GM19452 (cell line): ENCODE measurements at regions not wholly inside any gene's neighbourhood (a gene's known extent, or its start where the extent isn't known, plus 50 kb on each side); places are given as distances from the start of the nearest gene placed in this dataset.

ENCODE experiments used
- ATAC-seq: cut with Tn5 transposase; IDR thresholded peaks from one replicate; pipeline ENCODE4 v1.9.1; 2021; ENCODE audit not compliant: unreplicated experiment

DNA sequence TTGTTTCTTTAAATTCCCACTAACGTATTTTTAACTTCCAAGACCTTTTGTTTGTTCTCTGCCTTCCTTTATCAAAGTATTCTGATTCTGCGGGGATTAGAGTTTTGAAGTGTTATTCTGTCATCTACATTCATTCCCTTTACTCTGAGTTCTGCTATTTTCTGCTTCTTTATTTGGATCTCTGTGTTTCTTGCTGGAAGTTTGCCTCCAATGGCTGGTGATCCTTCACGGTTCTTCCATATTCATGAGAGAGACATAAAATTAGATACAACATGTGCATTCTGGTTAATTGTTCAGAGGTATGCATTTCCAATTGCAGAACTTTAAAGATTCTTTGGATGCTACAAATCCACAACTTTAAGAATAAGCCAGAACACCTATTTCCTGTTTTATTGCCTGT lies 244.7 kb upstream of the ADARB2 start:
- no peak for ATAC-seq

DNA sequence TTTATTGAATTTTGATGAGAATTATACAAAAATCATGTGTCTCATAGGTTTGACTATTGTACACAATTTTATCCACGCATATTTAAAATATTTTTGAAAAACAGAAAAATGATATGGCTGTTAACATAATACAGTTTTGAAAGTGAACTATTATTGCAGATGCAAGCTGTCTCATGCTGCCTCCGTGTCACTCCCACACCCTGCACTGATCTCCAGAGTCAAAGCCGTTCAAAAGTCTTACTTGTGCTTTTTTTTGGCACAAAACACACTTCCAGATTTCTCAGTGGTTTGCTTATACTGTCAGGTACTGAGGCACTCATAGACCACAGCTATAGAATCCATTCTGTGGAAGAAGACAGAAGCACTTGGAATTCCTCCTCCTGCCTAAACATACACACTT lies 243.1 kb upstream of the ADARB2 start:
- ATAC-seq, result no peak

DNA sequence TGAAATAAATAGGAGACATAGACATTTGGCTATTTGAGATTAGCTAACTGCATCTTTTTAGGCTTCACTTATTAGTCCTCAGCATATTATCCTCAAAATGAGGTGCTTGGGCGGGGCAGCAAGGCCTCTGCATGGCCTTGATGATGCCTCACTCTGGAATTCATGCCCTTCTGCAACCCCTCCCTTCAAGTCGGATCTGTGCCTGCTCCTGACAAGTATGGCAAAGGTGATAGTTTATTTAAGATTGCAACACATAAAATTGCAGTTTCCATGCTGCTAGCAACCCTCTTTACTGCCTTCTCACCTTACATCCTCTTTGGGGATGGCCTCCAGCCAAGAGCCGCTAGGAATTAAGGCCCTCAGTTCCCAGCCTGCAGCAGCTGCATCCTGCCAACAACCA lies 241.3 kb upstream of the ADARB2 start:
- ATAC-seq, result no peak

DNA sequence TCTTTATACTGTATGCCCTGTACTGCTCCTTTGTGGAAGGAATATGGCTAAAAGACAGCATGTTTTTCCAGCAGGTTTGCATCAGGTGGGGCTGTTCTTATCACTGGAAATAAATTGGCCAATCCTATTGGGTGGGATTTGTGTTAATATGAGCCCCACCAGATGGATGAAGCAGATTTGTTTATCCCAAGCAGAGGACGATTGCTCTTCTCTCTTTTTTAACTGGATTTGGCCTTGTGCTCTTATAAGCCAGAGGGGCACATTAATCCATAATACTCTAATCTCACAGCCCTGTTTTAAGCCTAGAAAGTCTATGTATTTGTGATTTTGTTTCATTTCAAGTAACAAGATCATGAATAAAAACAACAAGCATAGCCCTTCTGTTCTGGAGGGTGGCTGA lies 240.1 kb upstream of the ADARB2 start:
- no peak for ATAC-seq

DNA sequence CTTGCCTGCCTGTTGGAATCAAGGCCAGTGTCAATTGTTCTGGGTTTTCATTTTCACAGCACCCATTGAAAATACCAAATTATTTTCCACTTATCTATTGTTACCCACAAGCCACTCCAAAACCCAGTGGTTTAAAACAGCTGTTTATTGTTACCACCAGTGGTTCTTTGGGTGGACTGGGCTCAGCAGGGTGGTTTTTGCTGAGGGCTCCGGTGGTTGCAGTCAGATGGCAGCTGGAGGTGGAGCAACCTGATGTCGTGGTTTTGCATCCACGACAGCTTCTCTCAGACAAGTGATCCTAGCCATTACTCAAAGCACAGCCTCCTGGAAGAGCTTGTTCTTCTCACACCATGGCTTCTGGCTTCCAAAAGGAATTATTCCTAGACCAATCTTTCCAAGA lies 235.1 kb upstream of the ADARB2 start:
- no peak for ATAC-seq

DNA sequence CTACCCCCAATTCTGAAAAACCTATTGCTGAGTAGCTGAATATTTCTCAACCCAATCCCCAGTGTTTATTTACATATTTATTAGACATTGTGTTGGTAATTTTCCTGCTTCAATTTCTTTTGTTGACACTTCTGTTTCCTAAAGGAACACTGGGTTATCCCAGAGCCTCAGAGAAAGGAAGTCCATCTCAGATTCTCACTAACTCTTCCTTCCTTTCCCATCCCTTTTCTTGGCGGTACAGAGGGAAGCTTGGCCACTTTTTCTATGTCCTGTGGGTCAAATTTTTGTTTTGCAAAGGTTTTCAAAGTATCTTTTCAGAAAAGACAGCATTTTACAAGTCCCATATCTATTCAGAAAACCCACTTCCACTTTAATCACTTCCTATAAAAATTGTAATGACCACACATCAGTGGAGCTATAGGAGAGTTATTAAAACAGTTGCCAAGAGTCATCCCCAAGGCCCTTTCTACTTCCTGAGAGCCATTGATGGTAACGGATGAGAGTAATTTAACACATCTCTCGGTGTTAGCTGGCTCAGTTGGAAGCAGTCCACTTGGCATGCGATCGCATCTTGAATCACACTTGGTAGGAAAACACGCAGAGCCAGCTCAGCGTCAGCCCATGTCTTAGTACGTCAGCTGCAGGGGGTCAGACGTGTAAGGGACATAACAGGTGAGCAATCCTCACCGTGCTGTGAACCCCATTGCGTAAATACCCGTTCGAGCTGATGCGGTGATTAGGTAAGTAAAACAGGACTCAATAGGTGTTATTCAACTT lies 231.1 kb upstream of the ADARB2 start:
- no peak for ATAC-seq

DNA sequence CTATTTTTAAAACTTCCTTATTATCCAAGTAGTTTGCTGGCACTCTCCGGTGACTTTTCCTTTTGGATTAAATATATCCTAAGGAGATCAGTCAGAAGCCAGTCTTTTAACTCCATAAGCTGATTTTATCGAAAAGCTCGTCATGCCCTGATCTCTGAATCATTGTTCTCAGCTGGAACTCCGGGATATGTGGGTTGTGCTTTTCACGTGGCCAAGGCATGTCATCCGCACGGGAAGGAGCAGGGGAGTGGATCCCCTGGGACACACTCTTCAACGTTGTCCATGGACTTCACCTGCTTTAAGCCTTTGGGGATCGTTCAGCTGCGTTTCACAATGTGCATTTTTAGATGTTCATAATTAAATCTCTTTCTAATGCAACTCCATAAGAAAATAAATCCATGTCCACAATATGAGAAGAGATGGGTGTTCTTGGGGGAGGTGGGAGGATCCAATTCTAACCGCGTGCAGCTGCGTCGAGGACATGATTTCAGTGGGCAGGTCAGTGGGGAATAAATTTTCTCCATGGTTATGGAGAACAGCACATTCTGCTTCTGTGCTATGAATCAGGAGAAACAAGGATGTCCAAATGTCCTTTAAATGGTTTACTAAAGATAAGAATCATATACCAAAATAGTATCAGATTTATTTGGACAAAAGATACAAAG lies 229.5 kb upstream of the ADARB2 start:
- no peak for ATAC-seq

DNA sequence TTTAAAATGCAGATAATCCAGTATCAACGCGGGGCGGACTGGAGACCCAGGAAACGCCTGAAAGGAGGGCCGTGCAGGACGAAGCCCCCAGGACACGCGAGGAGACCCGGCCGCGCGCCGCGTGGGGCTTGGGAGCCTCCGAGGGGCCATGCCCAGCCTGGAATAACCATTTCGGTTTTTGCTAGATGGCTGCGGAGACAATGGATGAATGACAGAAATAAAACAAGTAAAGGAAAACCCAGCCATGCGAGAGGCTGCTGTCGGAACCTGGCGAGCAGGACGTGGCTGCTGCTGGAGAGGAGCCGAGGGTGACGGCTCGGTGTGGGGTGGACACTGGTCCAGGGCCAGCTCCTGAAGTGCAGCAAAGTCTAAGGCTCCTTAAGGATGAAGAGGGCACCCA lies 227.2 kb upstream of the ADARB2 start:
- ATAC-seq, result no peak

DNA sequence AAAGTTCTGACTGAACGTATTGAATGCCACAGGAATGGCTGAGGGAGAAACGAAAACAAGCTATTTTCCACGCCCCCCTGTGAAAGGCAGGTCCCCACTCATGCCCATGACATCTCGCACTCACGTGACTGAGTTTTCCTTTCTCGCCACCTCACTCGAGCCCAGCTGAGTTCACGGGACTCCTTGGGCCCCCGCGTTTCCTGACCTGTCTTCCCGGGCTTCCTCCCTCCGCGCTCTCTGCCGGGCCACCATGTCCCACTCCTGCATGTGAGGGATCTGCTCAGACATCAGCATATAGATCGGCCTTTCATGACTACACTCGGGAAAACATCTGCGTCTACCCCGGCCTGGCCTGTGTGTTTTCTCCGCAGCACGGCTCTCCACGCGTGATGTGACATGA lies 226.0 kb upstream of the ADARB2 start:
- no peak for ATAC-seq

DNA sequence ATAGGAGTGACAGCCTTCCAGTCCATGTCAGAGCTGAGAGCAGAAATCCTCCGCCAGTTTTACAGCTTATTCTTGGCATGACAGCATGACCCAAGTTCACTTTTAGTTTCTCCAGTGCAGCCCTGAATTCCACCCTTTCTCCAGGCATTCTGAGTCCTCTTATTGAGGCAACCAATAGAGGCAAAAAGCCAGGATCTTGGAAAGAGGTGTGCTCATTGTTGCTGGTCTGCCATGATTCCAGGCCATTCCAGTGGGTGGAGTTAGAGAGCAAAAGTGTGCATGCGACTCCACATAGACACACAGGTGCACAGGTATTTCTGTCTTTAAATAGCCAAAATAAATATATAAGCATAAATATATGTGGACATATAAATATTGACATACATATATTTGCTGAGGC lies 224.7 kb upstream of the ADARB2 start:
- ATAC-seq, result no peak

DNA sequence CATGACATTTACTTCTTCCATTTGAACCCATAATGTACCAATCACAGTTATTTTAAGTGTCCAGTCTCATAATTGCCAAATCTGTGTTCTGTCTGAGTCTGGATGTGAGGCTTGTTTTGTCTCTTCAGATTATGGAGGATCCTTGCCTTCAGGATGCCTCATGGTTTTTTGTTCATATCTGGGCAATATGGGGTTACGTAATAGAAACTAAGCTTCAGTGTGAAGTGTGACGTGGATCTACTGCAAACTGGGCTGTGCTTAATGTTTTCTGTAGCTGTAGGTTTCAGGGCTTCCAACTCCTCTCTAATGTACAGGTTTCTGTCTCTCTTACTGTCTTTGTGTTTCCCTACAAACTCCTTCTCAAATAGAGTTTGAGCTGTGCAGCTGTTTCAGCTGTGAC lies 223.7 kb upstream of the ADARB2 start:
- no peak for ATAC-seq

DNA sequence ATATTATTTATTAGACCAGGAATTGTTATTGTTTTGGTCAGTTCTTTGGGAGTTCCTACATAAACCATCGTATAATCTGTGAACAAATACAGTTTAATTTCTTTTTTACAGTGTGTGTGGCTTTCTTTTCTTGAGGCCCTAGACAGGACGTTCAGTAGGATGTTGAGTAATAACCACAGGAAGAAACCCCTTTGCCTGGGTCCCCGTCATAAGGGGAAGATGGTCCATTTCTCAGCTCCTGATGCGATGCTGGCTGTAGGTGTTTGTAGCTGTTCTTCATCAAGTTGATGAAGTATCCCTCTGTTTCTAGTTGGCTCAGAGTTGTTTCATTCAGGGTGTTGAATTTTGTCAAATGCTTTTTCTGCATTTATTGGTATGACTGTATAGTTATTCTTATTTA lies 219.7 kb upstream of the ADARB2 start:
- ATAC-seq, result no peak

DNA sequence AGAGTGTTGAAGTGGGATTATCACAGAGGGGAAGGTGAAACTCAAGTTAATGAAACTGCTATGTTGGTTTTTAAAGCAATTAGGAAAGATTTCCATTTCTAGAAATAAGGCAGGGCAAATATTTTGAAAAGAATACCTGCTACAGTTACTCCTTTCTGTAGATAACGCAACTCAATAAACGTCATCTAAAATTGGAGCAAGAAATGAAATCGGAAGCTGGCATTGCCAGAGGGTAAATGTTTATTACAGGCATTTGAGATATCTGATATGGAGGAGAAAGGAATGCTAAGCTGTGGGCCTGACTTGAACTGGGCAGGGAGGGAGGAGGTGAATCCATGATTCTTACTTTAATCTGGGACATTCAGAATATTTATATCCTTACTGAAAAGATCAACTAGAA lies 217.0 kb upstream of the ADARB2 start:
- no peak for ATAC-seq

DNA sequence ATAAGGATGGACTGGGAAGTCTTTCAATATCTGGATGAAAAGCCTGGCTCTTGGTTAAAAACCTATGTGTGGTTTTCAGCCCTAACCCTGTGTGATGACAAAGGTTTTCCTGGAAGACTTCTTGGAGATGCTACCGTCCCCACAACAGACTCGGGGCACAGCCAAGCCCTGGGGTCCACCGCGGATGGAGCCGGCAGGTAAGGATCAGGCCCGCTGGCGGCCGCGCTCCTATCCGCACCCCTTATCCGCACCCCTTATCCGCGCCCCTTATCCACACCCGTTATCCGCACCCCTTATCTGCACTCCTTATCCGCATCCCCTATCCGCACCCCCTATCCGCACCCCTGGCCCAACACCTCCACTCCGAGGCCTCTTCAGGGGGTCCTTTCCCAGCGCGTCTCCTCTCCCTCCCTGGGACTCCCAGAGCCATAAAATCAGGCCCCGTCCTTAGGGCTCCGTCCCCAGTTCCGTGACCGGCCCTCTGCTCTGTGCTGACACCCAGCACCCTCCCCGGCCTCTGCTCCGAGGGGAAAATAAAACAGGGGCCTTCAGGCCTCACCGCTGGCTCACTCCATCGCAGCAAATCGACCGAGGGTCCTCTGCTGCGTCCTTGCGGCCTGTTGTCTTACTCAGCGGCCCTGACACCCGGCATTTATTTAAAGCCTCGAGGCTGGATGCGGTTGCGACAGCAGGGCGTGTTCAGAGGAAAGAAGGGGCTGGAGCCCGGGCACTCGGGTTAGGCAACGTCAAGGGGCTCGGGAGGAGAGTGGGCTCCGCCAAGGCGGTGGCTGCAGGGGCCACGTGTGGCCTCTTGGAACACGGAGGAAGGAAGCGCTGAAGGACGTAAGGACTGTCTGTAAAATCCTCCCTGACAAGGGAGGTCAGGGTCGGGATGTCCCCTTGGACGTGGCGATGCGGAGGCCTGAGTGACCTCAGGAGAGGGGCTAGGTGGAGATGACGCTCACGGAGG lies 215.1 kb upstream of the ADARB2 start:
- no peak for ATAC-seq

DNA sequence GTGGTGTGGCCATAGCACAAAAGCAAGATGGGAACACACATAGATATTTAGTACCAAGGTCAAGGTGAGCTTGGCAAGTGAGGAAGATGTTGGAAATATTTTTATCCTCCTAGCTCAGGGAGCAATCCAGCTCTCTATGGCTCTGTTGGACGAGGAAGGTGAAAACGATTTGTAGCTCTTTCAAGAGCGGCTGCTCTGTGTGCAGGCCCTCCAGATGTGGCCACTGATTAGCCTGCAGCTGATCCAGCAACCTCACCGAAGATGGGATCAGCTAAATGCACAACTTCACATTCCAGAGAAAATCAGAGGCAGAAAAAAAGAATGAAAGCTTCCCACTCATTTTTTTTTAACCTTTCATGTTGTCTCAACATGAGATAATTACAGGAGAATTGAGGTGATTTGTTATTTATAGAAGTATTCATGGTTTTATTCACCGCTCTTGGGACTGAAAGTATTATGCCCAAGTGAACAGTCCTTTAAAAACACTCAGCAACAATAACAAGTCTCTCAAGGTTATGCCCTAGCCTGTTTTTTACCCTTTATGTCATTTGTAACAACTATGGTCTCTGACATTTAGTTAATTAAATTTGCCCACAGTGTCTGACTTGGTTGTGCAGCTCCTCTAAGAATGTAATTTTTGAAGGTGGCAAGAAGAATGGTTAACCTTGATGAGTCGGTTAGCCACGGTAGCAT lies 213.6 kb upstream of the ADARB2 start:
- no peak for ATAC-seq

DNA sequence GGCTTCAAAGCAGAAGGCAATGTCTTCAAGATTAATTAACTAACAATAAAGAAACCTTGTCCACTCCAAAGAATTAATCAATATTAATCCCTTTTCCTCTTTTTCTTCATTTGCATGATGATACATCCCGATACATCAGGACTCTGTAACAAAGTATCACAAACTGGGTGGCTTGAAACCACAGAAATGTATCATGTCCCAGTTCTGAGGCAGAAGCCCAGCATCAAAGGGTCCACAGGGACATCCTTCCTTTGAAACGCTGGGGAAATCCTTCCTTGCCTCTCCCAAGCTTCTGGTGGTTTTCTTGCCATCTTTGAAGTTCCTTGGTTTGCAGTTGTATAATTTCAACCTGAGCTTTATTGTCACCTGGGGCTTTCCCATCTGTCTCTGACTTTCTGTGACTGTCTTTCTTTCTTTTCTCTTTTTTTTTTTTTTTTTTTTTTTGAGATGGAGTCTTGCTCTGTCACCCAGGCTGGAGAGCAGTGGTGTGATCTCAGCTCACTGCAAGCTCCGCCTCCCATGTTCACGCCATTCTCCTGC lies 210.2 kb upstream of the ADARB2 start:
- ATAC-seq, result no peak

DNA sequence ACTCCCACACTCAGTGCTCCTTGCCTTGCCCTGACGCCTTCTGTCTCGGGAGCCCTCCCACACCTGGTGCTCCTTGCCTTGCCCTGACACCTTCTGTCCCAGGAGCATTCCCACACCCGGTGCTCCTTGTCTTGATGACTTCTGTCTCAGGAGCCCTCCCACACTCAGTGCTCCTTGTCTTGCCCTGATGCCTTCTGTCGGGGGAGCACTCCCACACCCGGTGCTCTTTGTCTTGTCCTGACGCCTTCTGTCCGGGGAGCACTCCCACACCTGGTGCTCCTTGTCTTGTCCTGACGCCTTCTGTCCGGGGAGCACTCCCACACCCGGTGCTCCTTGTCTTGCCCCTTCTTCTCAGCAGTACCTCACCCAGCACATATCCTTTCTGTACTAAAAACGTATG lies 207.2 kb upstream of the ADARB2 start:
- no peak for ATAC-seq

DNA sequence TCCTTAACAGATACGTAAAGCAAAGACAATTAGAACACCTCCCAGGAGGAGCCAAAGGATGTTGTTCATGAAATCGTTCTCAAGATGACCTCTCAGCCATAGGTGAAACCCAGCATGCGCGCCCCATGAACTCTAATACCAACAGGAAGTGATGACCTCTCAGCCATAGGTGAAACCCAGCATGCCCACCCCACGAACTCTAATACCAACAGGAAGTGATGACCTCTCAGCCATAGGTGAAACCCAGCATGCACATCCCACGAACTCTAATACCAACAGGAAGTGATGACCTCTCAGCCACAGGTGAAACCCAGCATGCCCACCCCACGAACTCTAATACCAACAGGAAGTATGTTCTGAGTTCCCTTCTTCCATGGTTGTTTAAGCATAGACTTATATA lies 205.2 kb upstream of the ADARB2 start:
- ATAC-seq, result peak; percentile 75

DNA sequence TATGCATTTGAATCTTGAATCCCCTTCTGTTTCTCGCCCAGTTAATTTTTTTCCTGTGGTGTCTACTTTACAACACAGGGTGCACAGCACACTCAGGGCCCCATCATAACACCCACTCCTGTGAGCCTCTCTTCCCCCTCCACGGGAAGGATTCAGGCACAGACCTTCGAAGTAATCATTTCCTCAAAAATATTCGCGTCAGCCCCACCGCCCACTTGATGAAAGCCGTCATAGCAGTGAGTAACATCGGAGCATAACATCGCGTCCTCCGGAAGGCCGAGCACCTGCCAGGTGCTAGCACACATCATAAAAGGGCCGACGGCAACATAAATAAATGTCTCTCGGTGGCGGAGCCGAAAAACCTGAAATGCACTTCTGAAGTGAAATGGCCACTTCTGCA lies 201.7 kb upstream of the ADARB2 start:
- no peak for ATAC-seq

DNA sequence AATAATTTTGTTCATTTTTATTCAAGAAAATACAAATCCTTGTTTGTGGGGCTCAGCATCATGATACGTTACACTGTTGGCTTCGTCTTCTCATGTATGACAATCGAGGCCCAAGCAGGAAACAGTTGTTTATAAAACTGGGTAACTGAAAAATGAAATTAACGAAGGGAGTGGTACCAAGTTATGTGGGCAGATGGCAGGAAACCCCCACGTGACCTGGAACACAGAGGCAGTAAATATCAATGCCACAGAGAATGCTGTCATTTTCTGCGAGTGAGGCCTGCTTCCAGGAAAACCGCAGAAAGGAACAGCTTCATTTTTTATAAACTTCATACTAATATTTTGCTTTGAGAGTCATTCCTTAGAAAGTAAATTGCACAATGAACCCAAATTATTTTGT lies 201.0 kb upstream of the ADARB2 start:
- ATAC-seq, result no peak

DNA sequence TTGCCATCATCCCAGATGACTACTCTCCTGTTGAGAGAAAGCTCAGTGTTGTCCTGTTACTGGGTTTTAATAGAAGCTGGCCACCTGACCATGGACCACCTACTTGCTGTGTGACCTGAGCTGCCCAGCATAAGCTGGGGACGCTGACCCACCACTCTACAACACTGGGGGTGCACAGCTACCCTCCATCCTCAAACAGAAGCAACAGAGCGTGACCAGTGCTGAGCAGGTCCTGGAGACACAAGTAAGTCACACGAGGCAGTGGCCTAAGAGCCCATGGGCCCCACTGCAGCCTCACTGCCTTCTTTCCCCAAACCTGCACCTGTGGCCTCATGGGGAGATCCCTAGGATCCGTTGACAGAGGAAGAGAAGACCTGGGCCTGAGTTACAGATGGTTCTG lies 198.6 kb upstream of the ADARB2 start:
- ATAC-seq, result no peak
